Epidermal melanocyte (primary cell): ENCODE measurements at regions not wholly inside any gene's neighbourhood (a gene's known extent, or its start where the extent isn't known, plus 50 kb on each side); places are given as distances from the start of the nearest gene placed in this dataset.

ENCODE experiments used
- DNase-seq: peaks from one replicate; pipeline ENCODE4 v3.0.0; 2011; ENCODE audit warnings: low spot score; ENCODE audit not compliant: insufficient read length

- DNase-seq = no peak
Observed at GRCh38 chr3:144141074-144141473, 169.5 kb downstream of the DIPK2A start.

- no peak for DNase-seq
Observed at GRCh38 chr3:144141496-144141895, 169.9 kb downstream of the DIPK2A start.

GRCh38 chr3:144142151-144142840 is 170.7 kb downstream of the DIPK2A start:
- DNase-seq = no peak

GRCh38 chr3:144148356-144148755 is 176.7 kb downstream of the DIPK2A start:
- no peak for DNase-seq

- DNase-seq = no peak
Observed at GRCh38 chr3:144151983-144152382, 180.4 kb downstream of the DIPK2A start.

- no peak for DNase-seq
Observed at GRCh38 chr3:144160627-144161026, 189.0 kb downstream of the DIPK2A start.

GRCh38 chr3:144162042-144162441 is 190.4 kb downstream of the DIPK2A start:
- DNase-seq = no peak

- no peak for DNase-seq
Observed at GRCh38 chr3:144164352-144164751, 192.7 kb downstream of the DIPK2A start.

- DNase-seq = no peak
Observed at GRCh38 chr3:144165482-144165881, 193.9 kb downstream of the DIPK2A start.

GRCh38 chr3:144167634-144168033 is 196.0 kb downstream of the DIPK2A start:
- no peak for DNase-seq

- DNase-seq = no peak
Observed at GRCh38 chr3:144173491-144173890, 201.9 kb downstream of the DIPK2A start.

- DNase-seq = no peak
Observed at GRCh38 chr3:144175644-144176425, 204.2 kb downstream of the DIPK2A start.

- DNase-seq = no peak
Observed at GRCh38 chr3:144177649-144178048, 206.0 kb downstream of the DIPK2A start.

- no peak for DNase-seq
Observed at GRCh38 chr3:144178607-144179006, 207.0 kb downstream of the DIPK2A start.

GRCh38 chr3:144181062-144181461 is 209.4 kb downstream of the DIPK2A start:
- DNase-seq = no peak

- no peak for DNase-seq
Observed at GRCh38 chr3:144182501-144182900, 210.9 kb downstream of the DIPK2A start.

- DNase-seq = no peak
Observed at GRCh38 chr3:144185276-144185675, 213.7 kb downstream of the DIPK2A start.

GRCh38 chr3:144187531-144188210 is 216.0 kb downstream of the DIPK2A start:
- no peak for DNase-seq

- DNase-seq = no peak
Observed at GRCh38 chr3:144189044-144189443, 217.4 kb downstream of the DIPK2A start.

- no peak for DNase-seq
Observed at GRCh38 chr3:144197116-144197515, 225.5 kb downstream of the DIPK2A start.

- no peak for DNase-seq
Observed at GRCh38 chr3:144197582-144197981, 226.0 kb downstream of the DIPK2A start.

GRCh38 chr3:144200004-144200403 is 228.4 kb downstream of the DIPK2A start:
- DNase-seq = no peak
